A549 (cell line): ENCODE measurements at regions not wholly inside any gene's neighbourhood (a gene's known extent, or its start where the extent isn't known, plus 50 kb on each side); places are given as distances from the start of the nearest gene placed in this dataset.

Experiments
- ATAC-seq, 2 experiments: fragments of 200-7000 bp in 1 of 2; fragments of >200 bp in 1 of 2; cut with Nextera tagmentation in 1 of 2; cut with Tn5 transposase in 1 of 2; 3 replicates each; pipeline versions ENCODE4 v1.8.0 to v1.9.1; 2018 to 2020; ENCODE audit warnings: mild to moderate bottlenecking in 1 of 2, moderate library complexity in 1 of 2
- CTCF ChIA-PET: fragments of 300-600 bp; sonication (Branson Sonifier 250); formaldehyde crosslinking; extraction: SDS; loops from one replicate; lab custom pipeline; 2021; ENCODE audit warnings: antibody characterized with exemption, inconsistent platforms; lab: Yijun Ruan, JAX
- POLR2A ChIA-PET: fragments of 350-600 bp; formaldehyde crosslinking; extraction: SDS; loops from one replicate; lab custom pipeline; 2021; ENCODE audit warnings: antibody characterized with exemption, inconsistent platforms; lab: Yijun Ruan, JAX
- DNase-seq, 2 experiments: peaks; one replicate each; pipeline versions ENCODE4 v3.0.0 to v3.0.0-alpha.2; 2011 to 2016; ENCODE audit warnings: low read depth in 1 of 2, low spot score in 1 of 2
- FAIRE-seq: peaks from 2 replicates; lab custom pipeline; 2011; peaks lifted over from hg19 to GRCh38; lab: Jason Lieb, UNC
- H3K27ac ChIP-seq, 2 experiments: fragments of >200 bp; sonication (Bioruptor Twin); formaldehyde crosslinking; 3 replicates each; pipeline ENCODE4 v1.5.1; 2016 to 2017
- H3K4me1 ChIP-seq: fragments of >200 bp; sonication (Bioruptor Twin); formaldehyde crosslinking; 3 replicates; pipeline ENCODE4 v1.6.1; 2016
- H3K4me2 ChIP-seq: fragments of >200 bp; sonication (Bioruptor Twin); formaldehyde crosslinking; 3 replicates; pipeline ENCODE4 v1.6.1; 2016
- H3K4me3 ChIP-seq: fragments of >200 bp; sonication (Bioruptor Twin); formaldehyde crosslinking; 3 replicates; pipeline ENCODE4 v1.5.1; 2016
- H3K9me3 ChIP-seq: fragments of >200 bp; sonication (Bioruptor Twin); formaldehyde crosslinking; 3 replicates; pipeline ENCODE4 v1.6.1; 2016
- BHLHE40 ChIP-seq: IDR thresholded peaks from 2 replicates; pipeline ENCODE4 v1.6.1; 2012; ENCODE audit warnings: low read depth, low read length, inconsistent platforms
- CEBPB ChIP-seq, 2 experiments: fragments of >200 bp in 1 of 2; sonication (Bioruptor Twin) in 1 of 2; formaldehyde crosslinking in 1 of 2; IDR thresholded peaks; 2 replicates each; pipeline ENCODE4 v1.6.1; 2012 to 2016
- CHD4 ChIP-seq: fragments of 200-600 bp; sonication (generic); IDR thresholded peaks from 2 replicates; pipeline ENCODE4 v1.6.1; 2016; ENCODE audit warnings: antibody characterized with exemption, mild to moderate bottlenecking, borderline replicate concordance
- CTCF ChIP-seq: fragments of >200 bp; sonication (Bioruptor Twin); formaldehyde crosslinking; IDR thresholded peaks from 3 replicates; pipeline ENCODE4 v1.5.1; 2016
- EHF ChIP-seq: fragments of 250-450 bp; sonication (Bioruptor Pico); IDR thresholded peaks from 2 replicates; pipeline ENCODE4 v1.5.0; 2020; ENCODE audit warnings: mild to moderate bottlenecking
- FOSB ChIP-seq: fragments of 250-450 bp; sonication (Bioruptor Pico); IDR thresholded peaks from 2 replicates; pipeline ENCODE4 v1.5.0; 2020; ENCODE audit warnings: mild to moderate bottlenecking, moderate library complexity
- FOXS1 ChIP-seq: fragments of 250-450 bp; sonication (Bioruptor Pico); IDR thresholded peaks from 2 replicates; pipeline ENCODE4 v1.5.0; 2020; ENCODE audit warnings: mild to moderate bottlenecking, moderate library complexity
- GATA3 ChIP-seq: IDR thresholded peaks from 2 replicates; pipeline ENCODE4 v1.6.1; 2012; ENCODE audit warnings: borderline replicate concordance
- JUN ChIP-seq, 2 experiments: fragments of >200 bp; sonication (Bioruptor Twin); formaldehyde crosslinking; IDR thresholded peaks; 2 replicates in 1 of 2; 3 replicates in 1 of 2; pipeline ENCODE4 v1.6.1; 2016 to 2017
- JUNB ChIP-seq: fragments of >200 bp; sonication (Bioruptor Twin); formaldehyde crosslinking; IDR thresholded peaks from 2 replicates; pipeline ENCODE4 v1.6.1; 2016
- KDM1A ChIP-seq: fragments of 200-600 bp; sonication (generic); IDR thresholded peaks from 2 replicates; pipeline ENCODE4 v1.6.1; 2016; ENCODE audit warnings: low read depth, mild to moderate bottlenecking
- MAFK ChIP-seq: fragments of 450-650 bp; IDR thresholded peaks from 2 replicates; pipeline ENCODE4 v1.6.1; 2014; ENCODE audit not compliant: partially characterized antibody
- MAX ChIP-seq: IDR thresholded peaks from 2 replicates; pipeline ENCODE4 v1.6.1; 2012
- NFE2L2 ChIP-seq: fragments of 150-350 bp; conservative IDR thresholded peaks from 2 replicates; pipeline ENCODE4 v1.6.1; 2014; ENCODE audit warnings: low read length
- NR3C1 ChIP-seq: fragments of >200 bp; sonication (Bioruptor Twin); formaldehyde crosslinking; IDR thresholded peaks from 3 replicates; pipeline ENCODE4 v1.6.1; 2017
- PBX3 ChIP-seq: IDR thresholded peaks from 2 replicates; pipeline ENCODE4 v1.6.1; 2012
- POLR2A ChIP-seq: IDR thresholded peaks from 2 replicates; pipeline ENCODE4 v1.6.1; 2012; ENCODE audit warnings: mild to moderate bottlenecking, low read length
- RARB ChIP-seq: fragments of 250-450 bp; sonication (Bioruptor Pico); IDR thresholded peaks from 2 replicates; pipeline ENCODE4 v1.8.0; 2021; ENCODE audit warnings: mild to moderate bottlenecking, moderate library complexity
- RCOR1 ChIP-seq: fragments of 150-350 bp; IDR thresholded peaks from 2 replicates; pipeline ENCODE4 v1.6.1; 2014; ENCODE audit warnings: antibody characterized with exemption, low read length, low read depth
- ZC3H11A ChIP-seq: fragments of 450-650 bp; IDR thresholded peaks from 2 replicates; pipeline ENCODE4 v1.6.1; 2014; ENCODE audit warnings: antibody characterized with exemption, mild to moderate bottlenecking
- ZNF302 ChIP-seq: fragments of 250-450 bp; sonication (Bioruptor Pico); IDR thresholded peaks from 2 replicates; pipeline ENCODE4 v1.9.0; 2021; ENCODE audit warnings: inconsistent platforms, mild to moderate bottlenecking, moderate library complexity
- WGBS: methylation state at CpG from one replicate; pipeline ENCODE4 v1.1.6; 2017; ENCODE audit errors: missing lambda C conversion rate; 5-methylcytosine and 5-hydroxymethylcytosine counted together
- TF ChIP-seq, protein P1 (sequence below): fragments of 150-350 bp; IDR thresholded peaks from 2 replicates; pipeline ENCODE4 v1.6.1; 2014; ENCODE audit warnings: low read depth, mild to moderate bottlenecking, low read length
- TF ChIP-seq, protein P2 (sequence below): fragments of 450-650 bp; IDR thresholded peaks from 2 replicates; pipeline ENCODE4 v1.6.1; 2014; ENCODE audit warnings: antibody characterized with exemption

DNA sequence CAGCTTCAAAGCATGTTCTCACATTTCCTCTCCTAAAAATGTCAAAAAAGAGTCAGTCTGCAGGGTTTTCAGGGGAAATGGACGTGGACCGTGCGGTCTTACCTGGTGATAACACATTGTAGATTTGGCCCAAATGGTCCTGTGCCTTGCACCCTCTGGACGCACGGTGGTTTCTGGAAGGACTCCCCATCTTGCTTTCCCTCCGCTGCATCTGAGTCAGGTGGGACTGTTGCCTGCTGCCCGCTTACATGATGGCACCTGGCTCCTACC lies 1290.1 kb downstream of the TBC1D22A start:
- DNase-seq (no peak), FAIRE-seq (no peak), ATAC-seq (no peak)
- Histone ChIP-seq H3K4me3 (no peak overlapping the region), H3K9me3 (no peaks in the 10 kb centered on the region), H3K4me1 (no peaks in the 10 kb centered on the region), H3K4me2 (no peak overlapping the region), H3K27ac (no peak overlapping the region)
- whole genome bisulfite sequencing = 96% methylated on average over 7 of the region's 7 CpGs
- POLR2A ChIA-PET = no interaction called here
- CTCF ChIA-PET = no interaction called here
- TF ChIP-seq NFE2L2 (no peak), KDM1A (no peak), FOXS1 (no peak)

- POLR2A ChIA-PET = no interaction called here
- no peak for FAIRE-seq
- CTCF ChIA-PET = interaction anchor here (0.6 kb wide), 1 partner anchor 365 kb away, joined by 3 read pairs; no protein-coding TSS in a partner anchor
Observed at GRCh38 chr22:48051796-48052620, 1289.6 kb downstream of the TBC1D22A start.

GRCh38 chr22:48050836-48051235 lies 1288.4 kb downstream of the TBC1D22A start:
- Histone ChIP-seq H3K4me2 (no peak overlapping the region), H3K4me3 (no peak overlapping the region), H3K9me3 (no peaks in the 10 kb centered on the region), H3K27ac (no peak overlapping the region), H3K4me1 (no peaks in the 10 kb centered on the region)
- TF ChIP-seq MAFK = no peak
- no peak for TF ChIP-seq EHF (CRISPR knock-in tag)
- TF ChIP-seq POLR2A = no peak
- TF ChIP-seq NR3C1 = no peak
- TF ChIP-seq FOSB (CRISPR knock-in tag) = no peak
- no peak for TF ChIP-seq RARB (CRISPR knock-in tag)
- TF ChIP-seq JUN (IDR thresholded peaks at IDR 0.05) = no peak
- no peak for TF ChIP-seq JUNB
- TF ChIP-seq ZC3H11A = no peak
- no peak for TF ChIP-seq CTCF
- TF ChIP-seq PBX3 = no peak
- no peak for TF ChIP-seq RCOR1
- TF ChIP-seq, protein P1, sequence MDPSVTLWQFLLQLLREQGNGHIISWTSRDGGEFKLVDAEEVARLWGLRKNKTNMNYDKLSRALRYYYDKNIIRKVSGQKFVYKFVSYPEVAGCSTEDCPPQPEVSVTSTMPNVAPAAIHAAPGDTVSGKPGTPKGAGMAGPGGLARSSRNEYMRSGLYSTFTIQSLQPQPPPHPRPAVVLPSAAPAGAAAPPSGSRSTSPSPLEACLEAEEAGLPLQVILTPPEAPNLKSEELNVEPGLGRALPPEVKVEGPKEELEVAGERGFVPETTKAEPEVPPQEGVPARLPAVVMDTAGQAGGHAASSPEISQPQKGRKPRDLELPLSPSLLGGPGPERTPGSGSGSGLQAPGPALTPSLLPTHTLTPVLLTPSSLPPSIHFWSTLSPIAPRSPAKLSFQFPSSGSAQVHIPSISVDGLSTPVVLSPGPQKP = no peak
- TF ChIP-seq CHD4 = no peak
- no peak for TF ChIP-seq GATA3
- no peak for TF ChIP-seq MAX
- no peak for TF ChIP-seq KDM1A
- TF ChIP-seq ZNF302 = no peak
- WGBS = 51% methylated on average over 6 of the region's 7 CpGs
- ChIA-PET CTCF (no interaction called here), POLR2A (no interaction called here)
- ATAC-seq = no peak
- FAIRE-seq = no peak
- DNase-seq = no peak

More at GRCh38 chr22:48051796-48052620, 1289.6 kb downstream of the TBC1D22A start:
- Histone ChIP-seq H3K4me2 (no peak overlapping the region), H3K4me3 (no peak overlapping the region), H3K4me1 (no peaks in the 10 kb centered on the region), H3K9me3 (no peaks in the 10 kb centered on the region), H3K27ac (no peak overlapping the region)
- no peak for DNase-seq
- ATAC-seq = no peak
- WGBS = 78% methylated on average over 9 of the region's 11 CpGs
- no peak for TF ChIP-seq ZNF302
- TF ChIP-seq BHLHE40 = no peak
- no peak for TF ChIP-seq CEBPB (IDR thresholded peaks at IDR 0.05)
- peak; percentile 7 for TF ChIP-seq MAFK
- TF ChIP-seq, protein P2, sequence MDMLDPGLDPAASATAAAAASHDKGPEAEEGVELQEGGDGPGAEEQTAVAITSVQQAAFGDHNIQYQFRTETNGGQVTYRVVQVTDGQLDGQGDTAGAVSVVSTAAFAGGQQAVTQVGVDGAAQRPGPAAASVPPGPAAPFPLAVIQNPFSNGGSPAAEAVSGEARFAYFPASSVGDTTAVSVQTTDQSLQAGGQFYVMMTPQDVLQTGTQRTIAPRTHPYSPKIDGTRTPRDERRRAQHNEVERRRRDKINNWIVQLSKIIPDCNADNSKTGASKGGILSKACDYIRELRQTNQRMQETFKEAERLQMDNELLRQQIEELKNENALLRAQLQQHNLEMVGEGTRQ = no peak
